GM19193 (cell line): ENCODE measurements at regions not wholly inside any gene's neighbourhood (a gene's known extent, or its start where the extent isn't known, plus 50 kb on each side); places are given as distances from the start of the nearest gene placed in this dataset.

Source experiments
- POLR2A ChIP-seq: IDR thresholded peaks from 4 replicates; pipeline ENCODE4 v1.6.1; 2011; ENCODE audit not compliant: insufficient read depth, insufficient read length; ENCODE audit errors: extremely low read depth

GRCh38 chr13:40408602-40409001 lies 257.8 kb downstream of the FOXO1 start:
- TF ChIP-seq POLR2A, result no peak

DNA sequence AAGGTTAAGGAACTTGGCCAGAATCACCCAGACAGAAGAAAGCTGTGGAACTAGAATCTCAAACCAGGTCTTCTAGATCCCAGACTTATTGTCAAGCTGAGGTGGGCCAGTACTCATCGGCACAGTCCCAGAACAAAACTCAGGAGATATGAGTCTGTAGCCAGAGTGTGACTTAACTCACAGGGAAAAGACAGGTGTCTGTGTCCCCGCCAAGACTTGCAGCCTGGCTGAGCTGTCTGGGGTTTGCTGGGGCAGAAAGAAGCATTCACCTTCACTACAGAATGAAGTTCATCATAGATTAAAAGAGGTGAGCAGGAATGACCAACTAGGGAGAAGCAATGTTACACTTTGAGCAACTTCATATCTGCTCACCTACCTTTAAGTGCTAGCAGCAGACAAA lies 257.2 kb downstream of the FOXO1 start:
- TF ChIP-seq POLR2A, result no peak

DNA sequence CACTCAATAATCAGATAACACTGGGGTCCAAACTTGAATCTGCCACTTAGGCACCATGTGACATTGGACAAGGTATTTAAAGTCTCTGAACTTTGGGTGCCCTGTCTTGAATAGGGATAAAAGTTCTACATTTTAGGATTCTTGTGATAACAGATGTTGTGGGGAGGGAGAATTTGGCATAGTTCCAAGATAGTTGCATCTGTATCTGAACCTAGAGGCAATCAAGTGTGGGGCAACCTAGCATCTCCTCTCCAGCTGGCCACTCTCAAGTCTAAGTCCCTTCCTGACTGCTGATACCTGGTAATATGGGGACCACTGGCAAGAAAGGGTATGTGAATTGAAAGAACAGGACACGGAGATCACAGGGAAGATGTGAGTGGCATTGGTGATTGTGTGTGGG lies 256.1 kb downstream of the FOXO1 start:
- no peak for TF ChIP-seq POLR2A

DNA sequence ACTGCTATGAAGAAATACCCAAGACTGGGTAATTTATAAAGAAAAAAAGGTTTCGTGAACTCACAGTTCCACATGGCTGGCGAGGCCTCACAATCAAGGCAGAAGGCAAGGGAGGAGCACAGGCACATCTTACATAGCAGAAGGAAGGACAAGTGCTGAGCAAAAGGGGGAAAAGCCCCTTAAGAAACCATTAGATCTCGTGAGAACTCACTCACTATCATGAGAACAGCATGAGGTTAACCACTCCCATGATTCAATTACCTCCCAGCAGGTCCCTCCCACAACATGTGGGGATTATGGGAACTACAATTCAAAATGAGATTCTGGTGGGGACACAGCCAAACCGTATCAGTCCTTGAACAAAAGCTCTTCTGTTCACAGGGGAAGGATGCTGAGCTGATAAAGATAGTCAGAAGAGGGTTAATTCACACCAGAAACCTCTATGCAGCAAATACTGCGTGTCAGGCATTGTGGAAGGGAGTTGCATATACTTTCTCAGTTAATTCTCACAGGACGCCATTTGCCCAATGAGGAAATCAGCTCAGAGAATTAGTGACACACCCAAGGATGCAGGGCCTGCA lies 246.2 kb downstream of the FOXO1 start:
- no peak for TF ChIP-seq POLR2A

DNA sequence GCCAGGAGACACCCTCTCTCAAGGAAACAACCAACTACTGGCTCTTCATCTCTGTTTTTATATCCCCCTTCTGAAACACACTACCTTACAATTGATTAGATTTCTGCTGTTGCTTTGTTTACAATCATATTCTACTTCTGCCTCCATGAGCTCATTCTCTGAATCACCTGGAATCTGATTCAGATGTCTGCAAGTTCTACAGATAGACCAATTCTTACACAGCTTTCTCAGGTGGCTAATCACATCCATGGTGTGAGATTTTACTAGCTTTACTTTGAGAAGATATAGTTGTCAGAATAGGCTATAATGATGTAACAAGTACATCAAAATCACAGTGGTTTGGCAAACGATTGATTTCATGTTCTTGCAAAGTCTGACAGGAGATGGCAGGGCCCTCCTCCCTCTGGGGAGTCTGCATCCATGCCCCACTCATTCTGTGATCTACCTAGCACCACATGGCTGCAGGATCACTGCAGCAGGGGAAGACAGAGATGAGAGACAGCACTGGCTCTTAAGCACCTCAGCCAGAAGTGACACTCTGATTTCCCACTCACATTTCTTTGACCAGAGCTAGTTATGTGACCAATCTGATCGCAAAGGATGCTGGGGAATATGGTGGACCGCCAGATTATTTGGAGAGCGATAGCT lies 243.7 kb downstream of the FOXO1 start:
- TF ChIP-seq POLR2A, result no peak

DNA sequence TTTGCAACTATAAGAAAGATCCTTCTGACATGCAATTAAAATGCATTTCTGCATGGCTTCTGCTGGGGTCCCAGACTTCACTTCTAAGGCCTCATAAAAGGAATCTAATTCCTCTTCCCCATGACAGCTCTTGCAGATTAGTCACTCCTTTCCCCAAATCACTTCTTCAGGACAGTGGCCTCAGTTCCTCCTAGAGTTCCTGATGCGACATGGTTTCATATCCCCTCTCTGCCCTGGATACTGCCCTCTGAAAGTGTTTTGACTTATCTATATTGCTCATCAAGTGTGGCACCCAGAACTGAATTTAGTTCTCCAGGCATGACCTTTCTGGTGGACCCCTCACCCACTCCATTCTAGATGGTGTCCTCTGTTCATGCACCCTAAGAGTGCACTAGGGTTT lies 238.1 kb downstream of the FOXO1 start:
- TF ChIP-seq POLR2A, result no peak

DNA sequence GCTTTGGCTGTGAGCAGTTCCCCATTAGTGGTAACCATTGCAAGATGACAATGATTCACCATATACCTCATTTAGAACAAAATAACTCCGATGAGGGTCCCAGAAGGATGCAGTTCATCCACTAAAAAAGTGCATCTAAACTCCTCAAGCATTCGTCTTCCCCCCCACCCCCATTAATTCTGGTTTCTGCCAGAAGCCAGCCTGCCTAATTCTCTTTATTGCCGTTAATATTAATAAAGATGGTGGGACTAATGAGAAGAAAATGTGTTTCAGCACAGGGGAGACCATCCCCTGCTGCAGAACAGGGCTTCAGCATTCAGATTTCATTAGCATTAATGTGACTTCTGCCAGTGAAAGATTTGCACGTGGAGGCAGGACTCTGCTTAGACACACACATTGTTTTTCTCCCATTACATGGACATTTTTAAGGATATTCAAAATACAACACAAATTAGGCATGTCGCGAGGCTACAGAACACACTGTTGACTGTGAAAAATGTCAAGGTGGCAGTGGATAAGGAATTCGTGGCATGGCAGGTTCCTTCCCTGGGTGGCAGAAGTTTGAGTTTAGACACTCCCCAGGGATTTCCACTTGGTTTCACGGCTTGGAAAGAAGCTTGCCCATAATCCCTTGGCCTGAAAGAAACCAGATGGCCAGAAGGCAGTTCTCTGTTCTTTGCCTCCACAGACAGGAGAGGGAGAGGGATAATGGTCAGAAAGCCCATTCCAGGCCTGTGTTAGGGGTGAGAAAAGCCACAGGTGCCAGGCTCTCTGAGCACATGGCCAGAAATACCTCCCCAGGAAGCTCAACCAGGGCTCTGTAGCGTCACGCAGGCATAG lies 236.5 kb downstream of the FOXO1 start:
- TF ChIP-seq POLR2A, result no peak

- TF ChIP-seq POLR2A, result no peak
Measured at GRCh38 chr13:40432018-40432978, 234.1 kb downstream of the FOXO1 start.

GRCh38 chr13:40433001-40433400 lies 233.4 kb downstream of the FOXO1 start:
- no peak for TF ChIP-seq POLR2A

- TF ChIP-seq POLR2A, result no peak
Measured at GRCh38 chr13:40433577-40433976, 232.9 kb downstream of the FOXO1 start.

DNA sequence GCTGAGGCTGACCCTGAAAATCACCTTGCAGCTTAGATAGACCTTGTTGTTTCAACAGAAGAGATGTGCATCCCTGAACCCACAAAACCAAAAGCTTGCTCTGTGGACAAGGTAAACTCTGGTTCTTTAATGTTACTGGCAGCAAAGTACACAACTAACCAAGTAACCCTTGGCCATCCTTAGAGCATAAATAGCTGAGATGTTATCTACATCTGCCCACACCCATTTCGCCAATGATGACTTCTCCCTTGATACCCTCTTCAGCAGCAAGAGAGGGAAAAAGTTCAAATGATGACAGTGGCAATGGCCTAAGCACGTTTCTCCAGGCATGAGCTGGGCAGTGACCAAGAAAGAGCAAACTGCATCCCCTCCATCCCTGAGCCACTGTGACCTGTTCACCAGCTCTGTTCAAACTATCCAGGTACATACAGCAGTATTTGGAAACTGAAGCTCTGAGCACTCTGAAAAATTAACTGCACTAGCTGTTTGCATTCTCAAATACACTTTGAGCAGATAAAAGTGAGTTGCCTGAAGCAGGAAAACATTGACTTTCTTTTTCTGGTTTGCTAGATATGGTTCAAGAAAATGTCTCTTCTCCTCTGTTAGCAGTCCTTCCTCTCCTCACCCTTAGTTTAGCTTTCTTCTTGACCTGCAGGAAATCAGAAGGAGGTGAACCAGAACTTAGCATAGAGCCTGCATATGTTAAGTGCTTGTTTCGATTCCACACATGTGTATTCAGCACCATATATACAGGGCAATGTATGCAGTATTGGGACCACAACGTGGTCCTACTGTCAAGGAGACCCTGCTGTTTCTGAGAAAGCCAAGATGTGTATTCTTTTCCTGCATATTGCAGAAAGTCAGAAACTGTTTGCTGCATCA lies 231.7 kb downstream of the FOXO1 start:
- TF ChIP-seq POLR2A, result no peak

DNA sequence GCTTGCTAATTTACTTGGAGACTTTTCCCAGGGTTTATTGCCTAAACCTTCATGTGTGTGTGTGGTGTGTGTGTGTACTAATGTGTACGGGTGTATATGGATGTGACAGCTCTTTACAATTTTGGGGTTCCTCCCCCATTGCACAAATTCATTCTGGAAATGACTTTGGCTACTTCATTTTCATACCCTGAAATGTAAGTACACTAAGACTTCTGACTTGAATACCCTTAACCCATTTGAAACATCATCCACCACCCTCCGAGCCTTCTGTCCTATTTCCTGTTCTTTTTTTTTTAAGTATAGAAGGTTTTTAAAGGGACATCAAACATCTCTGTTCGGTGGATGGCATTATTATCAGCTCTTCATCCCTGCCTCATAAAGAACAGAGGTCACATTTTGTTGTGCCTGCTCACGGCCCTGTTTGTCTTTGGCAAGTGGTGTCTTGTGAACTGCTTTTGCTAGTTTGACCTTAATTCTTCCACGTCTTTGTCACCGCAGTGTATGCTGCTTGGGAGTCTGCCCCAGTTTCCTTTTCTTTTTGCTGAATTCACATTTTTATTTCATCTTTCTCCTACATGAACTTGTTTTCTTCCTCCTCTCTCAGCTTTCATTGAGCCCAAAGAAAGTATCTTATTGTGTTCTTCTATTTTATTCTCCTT lies 228.3 kb downstream of the FOXO1 start:
- no peak for TF ChIP-seq POLR2A
